Cardiac fibroblast (primary cell): ENCODE measurements at regions not wholly inside any gene's neighbourhood (a gene's known extent, or its start where the extent isn't known, plus 50 kb on each side); places are given as distances from the start of the nearest gene placed in this dataset.

Experiments used
- DNase-seq, 2 donors: peaks; one replicate each; pipeline versions ENCODE4 v3.0.0 to v3.0.0-alpha.2; 2010; ENCODE audit warnings: low read depth in 2 of 2
- H3K4me3 ChIP-seq, 2 donors: replicated peaks in 1 of 2; 1 replicate in 1 of 2; 2 replicates in 1 of 2; pipeline ENCODE4 v1.5.1; 2011; ENCODE audit warnings: low read depth in 2 of 2, low read length in 2 of 2, mild to moderate bottlenecking in 2 of 2, moderate library complexity in 1 of 2
- CTCF ChIP-seq: IDR thresholded peaks from one replicate; pipeline ENCODE4 v1.5.1; 2011; ENCODE audit warnings: low read depth, mild to moderate bottlenecking, low read length, inconsistent platforms

GRCh38 chr9:75739884-75740611, 150.4 kb upstream of the PCSK5 start:
- DNase-seq, result no peak
- no peak for TF ChIP-seq CTCF
- no peak overlapping the region for H3K4me3 ChIP-seq

GRCh38 chr9:75743855-75744254, 146.6 kb upstream of the PCSK5 start:
- no peak overlapping the region for H3K4me3 ChIP-seq
- DNase-seq, result no peak
- no peak for TF ChIP-seq CTCF

- no peak for TF ChIP-seq CTCF
- no peak for DNase-seq
- no peak overlapping the region for H3K4me3 ChIP-seq
Measured at GRCh38 chr9:75754080-75754479, 136.4 kb upstream of the PCSK5 start.

- TF ChIP-seq CTCF, result no peak
- H3K4me3 ChIP-seq, result no peak overlapping the region
- no peak for DNase-seq
Measured at GRCh38 chr9:75775166-75775565, 115.3 kb upstream of the PCSK5 start.

GRCh38 chr9:75775966-75776691, 114.3 kb upstream of the PCSK5 start:
- no peak for DNase-seq
- no peak for TF ChIP-seq CTCF
- H3K4me3 ChIP-seq, result no peak overlapping the region

- no peak for DNase-seq
- no peak for TF ChIP-seq CTCF
- no peak overlapping the region for H3K4me3 ChIP-seq
Measured at GRCh38 chr9:75780185-75780584, 110.3 kb upstream of the PCSK5 start.
